Neuronal stem cell (in vitro differentiated cells): ENCODE measurements at regions not wholly inside any gene's neighbourhood (a gene's known extent, or its start where the extent isn't known, plus 50 kb on each side); places are given as distances from the start of the nearest gene placed in this dataset.

Experiments
- DNase-seq: peaks from one replicate; pipeline ENCODE4 v3.0.0-alpha.2; 2013; ENCODE audit warnings: low spot score
- H2AFZ ChIP-seq: one replicate; pipeline ENCODE4 v1.6.1; 2013; ENCODE audit warnings: mild to moderate bottlenecking, low read length, inconsistent platforms
- H2AK5ac ChIP-seq: 2 replicates; pipeline ENCODE4 v1.6.1; 2013; ENCODE audit warnings: low read depth, mild to moderate bottlenecking, inconsistent platforms, low read length, moderate library complexity, mixed read lengths
- H2BK120ac ChIP-seq: 2 replicates; pipeline ENCODE4 v1.6.1; 2013; ENCODE audit warnings: low read depth, mild to moderate bottlenecking, inconsistent platforms, low read length, moderate library complexity, mixed read lengths
- H2BK12ac ChIP-seq: one replicate; pipeline ENCODE4 v1.6.1; 2013; ENCODE audit warnings: low read length, inconsistent platforms
- H2BK15ac ChIP-seq: 2 replicates; pipeline ENCODE4 v1.6.1; 2013; ENCODE audit warnings: mild to moderate bottlenecking, low read length, inconsistent platforms, mixed read lengths
- H2BK5ac ChIP-seq: one replicate; pipeline ENCODE4 v1.6.1; 2013; ENCODE audit warnings: inconsistent platforms, mild to moderate bottlenecking, low read length, moderate library complexity
- H3K14ac ChIP-seq: one replicate; pipeline ENCODE4 v1.6.1; 2013; ENCODE audit warnings: low read length, inconsistent platforms
- H3K18ac ChIP-seq: 2 replicates; pipeline ENCODE4 v1.6.1; 2013; ENCODE audit warnings: low read length, inconsistent platforms
- H3K23ac ChIP-seq: 2 replicates; pipeline ENCODE4 v1.6.1; 2013; ENCODE audit warnings: low read depth, mild to moderate bottlenecking, mixed read lengths, low read length, inconsistent platforms; ENCODE audit not compliant: poor library complexity
- H3K27ac ChIP-seq: replicated peaks from 3 replicates; pipeline ENCODE4 v1.5.1; 2013; ENCODE audit warnings: low read length, inconsistent platforms
- H3K27me3 ChIP-seq, 3 experiments: 2 replicates each; pipeline ENCODE4 v1.6.1; 2013; ENCODE audit warnings: low read length in 3 of 3, mild to moderate bottlenecking in 2 of 3, inconsistent platforms in 1 of 3, low read depth in 1 of 3, mixed read lengths in 1 of 3, moderate library complexity in 1 of 3; ENCODE audit not compliant: control insufficient read depth in 3 of 3, insufficient read depth in 3 of 3
- H3K36me3 ChIP-seq, 2 donors: replicated peaks in 1 of 2; 2 replicates each; pipeline ENCODE4 v1.6.1; 2013; ENCODE audit warnings: low read length in 2 of 2; ENCODE audit not compliant: control insufficient read depth in 2 of 2, insufficient read depth in 2 of 2
- H3K4ac ChIP-seq: 2 replicates; pipeline ENCODE4 v1.6.1; 2013; ENCODE audit warnings: inconsistent platforms, mild to moderate bottlenecking, low read length, moderate library complexity
- H3K4me1 ChIP-seq, 2 donors: 1 replicate in 1 of 2; 2 replicates in 1 of 2; pipeline ENCODE4 v1.6.1; 2013; ENCODE audit warnings: low read length in 2 of 2, low read depth in 1 of 2; ENCODE audit not compliant: control insufficient read depth in 2 of 2, insufficient read depth in 1 of 2
- H3K4me2 ChIP-seq: one replicate; pipeline ENCODE4 v1.6.1; 2013; ENCODE audit warnings: mild to moderate bottlenecking, low read length, inconsistent platforms; ENCODE audit not compliant: insufficient read depth, poor library complexity, severe bottlenecking
- H3K4me3 ChIP-seq, 2 donors: 2 replicates each; pipeline ENCODE4 v1.5.1; 2013; ENCODE audit warnings: low read length in 2 of 2, mild to moderate bottlenecking in 2 of 2, inconsistent platforms in 1 of 2, moderate library complexity in 1 of 2
- H3K79me1 ChIP-seq: one replicate; pipeline ENCODE4 v1.6.1; 2013; ENCODE audit warnings: low read depth, mild to moderate bottlenecking, inconsistent platforms, low read length, moderate library complexity
- H3K9ac ChIP-seq: one replicate; pipeline ENCODE4 v1.6.1; 2013; ENCODE audit warnings: mild to moderate bottlenecking, low read depth, low read length, inconsistent platforms; ENCODE audit not compliant: poor library complexity
- H3K9me3 ChIP-seq, 2 donors: replicated peaks in 1 of 2; 2 replicates each; pipeline versions ENCODE3 to v1.6.1; 2013; ENCODE audit warnings: low read length in 2 of 2, mild to moderate bottlenecking in 2 of 2, inconsistent platforms in 1 of 2, low read depth in 1 of 2, mixed read lengths in 1 of 2, moderate library complexity in 1 of 2; ENCODE audit not compliant: control insufficient read depth in 2 of 2, insufficient read depth in 1 of 2
- H4K8ac ChIP-seq: one replicate; pipeline ENCODE4 v1.6.1; 2013; ENCODE audit warnings: low read depth, mild to moderate bottlenecking, inconsistent platforms, low read length, moderate library complexity
- H4K91ac ChIP-seq: one replicate; pipeline ENCODE4 v1.6.1; 2013; ENCODE audit warnings: low read length, low read depth, mild to moderate bottlenecking, inconsistent platforms; ENCODE audit not compliant: poor library complexity
- WGBS, 2 donors: extraction: QIAGEN DNeasy Blood & Tissue Kit; methylation state at CpG; one replicate each; pipeline ENCODE4 v1.1.7; 2013; ENCODE audit warnings: missing lambda C conversion rate in 2 of 2, mixed read lengths in 1 of 2; ENCODE audit not compliant: insufficient read length in 2 of 2, insufficient replicate concordance in 1 of 2; ENCODE audit errors: extremely low coverage in 2 of 2; 5-methylcytosine and 5-hydroxymethylcytosine counted together

- no peaks in the 10 kb centered on the region for H3K79me1 ChIP-seq
- DNase-seq = no peak
- H3K27me3 ChIP-seq = no peaks in the 10 kb centered on the region
- H4K91ac ChIP-seq = no peak overlapping the region
- no peak overlapping the region for H2BK5ac ChIP-seq
- no peak overlapping the region for H4K8ac ChIP-seq
- no peak overlapping the region for H3K4ac ChIP-seq
- H3K4me2 ChIP-seq = no peak overlapping the region
- H3K18ac ChIP-seq = no peak overlapping the region
- no peak overlapping the region for H2AFZ ChIP-seq
- H2BK120ac ChIP-seq = no peak overlapping the region
- H2BK15ac ChIP-seq = no peak overlapping the region
- H3K9me3 ChIP-seq = no peaks in the 10 kb centered on the region
- no peak overlapping the region for H3K23ac ChIP-seq
- H3K9ac ChIP-seq = no peak overlapping the region
- no peak overlapping the region for H3K4me3 ChIP-seq
- H2BK12ac ChIP-seq = no peak overlapping the region
- WGBS, 2 donors = no CpG with 5 or more reads among the region's 2 CpGs
- no peak overlapping the region for H3K14ac ChIP-seq
- no peaks in the 10 kb centered on the region for H3K4me1 ChIP-seq
- H3K27ac ChIP-seq = no peak overlapping the region
- H2AK5ac ChIP-seq = no peak overlapping the region
- no peaks in the 10 kb centered on the region for H3K36me3 ChIP-seq
Measured at GRCh38 chrX:44731160-44731559, 112.7 kb upstream of the DUSP21 start.

- H3K4me2 ChIP-seq = no peak overlapping the region
- no peak overlapping the region for H3K9ac ChIP-seq
- no peak for DNase-seq
- no peak overlapping the region for H2BK15ac ChIP-seq
- H3K36me3 ChIP-seq = no peaks in the 10 kb centered on the region
- no peak overlapping the region for H3K4me3 ChIP-seq
- no peak overlapping the region for H3K18ac ChIP-seq
- H2AFZ ChIP-seq = no peak overlapping the region
- no peak overlapping the region for H2BK120ac ChIP-seq
- H3K79me1 ChIP-seq = no peaks in the 10 kb centered on the region
- H3K27ac ChIP-seq = no peak overlapping the region
- no peak overlapping the region for H2BK5ac ChIP-seq
- no peaks in the 10 kb centered on the region for H3K9me3 ChIP-seq
- no peak overlapping the region for H4K8ac ChIP-seq
- H2AK5ac ChIP-seq = no peak overlapping the region
- no peak overlapping the region for H3K23ac ChIP-seq
- no peak overlapping the region for H3K14ac ChIP-seq
- H2BK12ac ChIP-seq = no peak overlapping the region
- no peaks in the 10 kb centered on the region for H3K4me1 ChIP-seq
- no peaks in the 10 kb centered on the region for H3K27me3 ChIP-seq
- WGBS, 2 donors = no CpG with 5 or more reads among the region's 5 CpGs
- no peak overlapping the region for H4K91ac ChIP-seq
- H3K4ac ChIP-seq = no peak overlapping the region
Measured at GRCh38 chrX:44723426-44723825, 120.4 kb upstream of the DUSP21 start.

GRCh38 chrX:44708470-44708869 lies 135.4 kb upstream of the DUSP21 start:
- no CpG with 5 or more reads among the region's 5 CpGs for WGBS, 2 donors
- no peak overlapping the region for H3K9ac ChIP-seq
- no peaks in the 10 kb centered on the region for H3K36me3 ChIP-seq
- no peaks in the 10 kb centered on the region for H3K9me3 ChIP-seq
- H3K4me3 ChIP-seq = no peak overlapping the region
- no peak overlapping the region for H2AK5ac ChIP-seq
- H3K79me1 ChIP-seq = no peaks in the 10 kb centered on the region
- no peak for DNase-seq
- no peak overlapping the region for H3K27ac ChIP-seq
- no peak overlapping the region for H2BK120ac ChIP-seq
- no peak overlapping the region for H2BK15ac ChIP-seq
- H4K8ac ChIP-seq = no peak overlapping the region
- no peak overlapping the region for H4K91ac ChIP-seq
- no peak overlapping the region for H3K14ac ChIP-seq
- H3K4me1 ChIP-seq = no peaks in the 10 kb centered on the region
- H3K18ac ChIP-seq = no peak overlapping the region
- no peak overlapping the region for H3K4me2 ChIP-seq
- H2AFZ ChIP-seq = no peak overlapping the region
- no peak overlapping the region for H2BK5ac ChIP-seq
- H3K4ac ChIP-seq = no peak overlapping the region
- H3K27me3 ChIP-seq = no peaks in the 10 kb centered on the region
- H3K23ac ChIP-seq = no peak overlapping the region
- no peak overlapping the region for H2BK12ac ChIP-seq

GRCh38 chrX:44705817-44706551 lies 137.8 kb upstream of the DUSP21 start:
- Histone ChIP-seq H3K14ac (no peak overlapping the region), H3K27ac (no peak overlapping the region), H2AK5ac (no peak overlapping the region), H4K8ac (no peak overlapping the region), H2AFZ (no peak overlapping the region), H2BK15ac (no peak overlapping the region), H3K4ac (no peak overlapping the region), H2BK5ac (no peak overlapping the region), H4K91ac (no peak overlapping the region), H3K4me1 (no peaks in the 10 kb centered on the region), H3K9me3 (no peaks in the 10 kb centered on the region), H3K4me3 (no peak overlapping the region), H3K79me1 (no peaks in the 10 kb centered on the region), H2BK12ac (no peak overlapping the region), H3K9ac (no peak overlapping the region), H2BK120ac (no peak overlapping the region), H3K23ac (no peak overlapping the region), H3K27me3 (no peaks in the 10 kb centered on the region), H3K36me3 (no peaks in the 10 kb centered on the region), H3K18ac (no peak overlapping the region), H3K4me2 (no peak overlapping the region)
- DNase-seq = no peak
- WGBS, 2 donors = no CpG with 5 or more reads among the region's 8 CpGs
